NCI-H1092 treated with DMSO at 0.1 percent for 48 hours (cell line): ENCODE measurements at regions not wholly inside any gene's neighbourhood (a gene's known extent, or its start where the extent isn't known, plus 50 kb on each side); places are given as distances from the start of the nearest gene placed in this dataset.
"Not testable (repeated sequence)": the region's sequence is repeated elsewhere in the genome, so short reads cannot be mapped to it uniquely, and the experiment has no call there.

Experiments used
- DNase-seq: peaks from one replicate; lab custom pipeline; 2025; lab: John Stamatoyannopoulos, UW

DNA sequence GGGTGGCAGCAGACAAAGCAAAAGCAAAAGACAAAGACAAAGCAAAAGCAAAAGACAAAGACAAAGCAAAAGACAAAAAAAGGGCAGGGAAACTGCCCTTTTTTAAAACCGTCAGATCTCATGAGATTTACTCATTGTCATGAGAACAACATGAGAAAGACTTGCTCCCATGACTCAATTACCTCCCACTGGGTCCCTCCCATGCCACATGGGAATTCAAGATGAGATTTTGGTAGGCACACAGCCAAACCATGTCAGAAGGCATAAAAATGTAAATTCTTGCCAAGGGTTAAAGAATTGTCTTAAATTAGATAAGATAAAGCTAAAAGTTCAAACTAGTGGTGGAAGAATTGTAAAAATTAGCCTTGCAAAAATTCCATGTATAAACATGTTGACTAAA lies 419.7 kb downstream of the TRAM1L1 start:
- DNase-seq: no peak

DNA sequence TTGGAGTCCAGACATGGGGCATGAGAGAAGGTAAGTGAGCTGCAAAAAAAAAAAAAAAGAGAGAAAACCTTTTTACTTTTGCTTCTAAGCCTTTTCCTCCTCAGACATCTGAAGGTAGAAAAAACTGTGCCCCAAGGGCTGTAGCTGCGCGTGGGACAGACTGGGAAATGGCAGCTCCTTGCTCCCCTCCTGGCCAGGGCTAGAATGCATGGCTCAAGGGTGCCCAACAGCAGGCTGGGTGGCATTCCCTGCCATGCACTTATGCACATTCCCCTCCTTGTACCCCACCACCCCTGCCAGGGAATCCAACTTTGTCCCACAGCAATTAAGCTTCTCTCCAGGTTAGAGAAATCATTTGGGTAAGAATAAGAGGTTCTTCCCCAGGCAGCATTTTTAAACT lies 421.2 kb downstream of the TRAM1L1 start:
- DNase-seq: no peak

DNA sequence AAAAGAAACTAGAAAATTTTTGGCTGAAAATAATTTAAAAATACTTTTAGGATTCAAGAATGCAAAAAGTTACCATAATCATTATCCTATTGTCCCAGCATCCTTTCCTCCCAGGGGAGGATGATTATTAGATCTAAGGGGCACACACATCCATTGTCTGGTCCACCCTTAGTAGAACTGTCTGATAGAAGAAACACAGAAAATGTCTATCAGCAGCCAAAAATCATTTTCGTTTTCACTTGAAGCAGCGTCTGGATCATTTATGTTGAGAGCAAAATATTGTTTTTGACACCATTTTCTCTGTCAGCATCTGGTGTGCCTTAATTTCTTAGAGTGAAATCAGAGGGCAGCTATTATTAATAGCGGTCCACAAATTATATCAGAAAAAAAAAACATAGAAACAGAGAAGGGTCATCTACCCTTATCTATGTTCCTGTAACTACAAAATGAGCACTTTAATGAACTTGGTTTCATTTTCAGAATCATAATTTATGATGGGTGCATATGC lies 446.3 kb downstream of the TRAM1L1 start:
- no peak for DNase-seq

DNA sequence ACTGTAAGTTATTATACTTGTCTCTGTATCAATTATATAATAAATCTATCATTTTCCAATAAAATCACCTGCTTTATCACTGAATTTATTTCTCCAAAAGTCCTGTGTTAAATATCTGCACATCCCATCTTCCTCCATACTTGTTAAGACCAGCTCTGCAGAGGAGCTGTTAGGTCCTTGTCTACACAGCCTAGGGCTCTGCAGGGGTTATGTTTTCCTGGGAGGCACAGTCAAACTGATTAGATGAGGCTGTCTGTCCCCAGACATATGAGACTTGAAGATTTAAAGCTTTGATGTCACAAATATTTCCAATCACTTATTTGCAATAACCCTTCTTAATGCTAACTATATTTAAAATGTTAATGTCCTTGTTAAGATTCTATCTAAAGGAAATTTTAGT lies 446.8 kb downstream of the TRAM1L1 start:
- DNase-seq: no peak

- no peak for DNase-seq
Measured at GRCh38 chr4:116636917-116637316, 448.5 kb downstream of the TRAM1L1 start.

GRCh38 chr4:116632269-116632668 lies 453.1 kb downstream of the TRAM1L1 start:
- DNase-seq: no peak

- no peak for DNase-seq
Measured at GRCh38 chr4:116628598-116628997, 456.8 kb downstream of the TRAM1L1 start.

DNA sequence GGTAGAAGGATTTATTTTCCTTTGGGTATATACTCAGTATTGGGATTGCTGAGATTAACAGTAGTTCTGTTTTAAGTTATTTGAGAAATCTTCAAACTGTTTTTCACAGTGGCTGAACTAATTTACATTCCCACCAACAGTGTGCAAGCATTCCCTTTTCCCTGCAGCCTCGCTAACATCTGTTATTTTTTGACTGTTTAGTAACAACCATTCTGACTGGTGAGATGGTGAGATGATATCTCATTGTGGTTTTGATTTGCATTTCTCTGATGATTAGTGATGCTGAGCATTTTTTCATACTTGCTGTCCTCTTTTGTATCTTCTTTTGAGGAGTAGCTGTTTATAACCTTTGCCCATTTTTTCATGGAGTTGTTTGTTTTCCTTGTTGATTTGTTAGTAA lies 457.8 kb downstream of the TRAM1L1 start:
- no peak for DNase-seq

DNA sequence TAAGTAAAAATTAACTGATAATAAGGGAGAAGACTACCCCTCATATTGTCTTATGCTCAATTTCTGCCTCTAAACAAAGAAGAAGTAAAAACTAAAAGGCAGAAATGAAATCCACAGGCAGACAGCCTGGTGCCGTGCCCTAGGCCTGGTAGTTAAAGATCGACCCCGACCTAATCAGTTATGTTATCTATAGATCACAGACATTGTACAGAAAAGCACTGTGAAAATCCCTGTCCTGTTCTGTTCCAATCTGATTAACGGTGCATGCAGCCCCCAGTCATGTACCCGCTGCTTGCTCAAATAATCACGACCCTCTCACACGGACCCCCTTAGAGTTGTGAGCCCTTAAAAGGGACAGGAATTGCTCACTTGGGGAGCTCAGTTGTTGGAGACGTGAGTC lies 465.9 kb downstream of the TRAM1L1 start:
- not testable (repeated sequence) for DNase-seq

DNA sequence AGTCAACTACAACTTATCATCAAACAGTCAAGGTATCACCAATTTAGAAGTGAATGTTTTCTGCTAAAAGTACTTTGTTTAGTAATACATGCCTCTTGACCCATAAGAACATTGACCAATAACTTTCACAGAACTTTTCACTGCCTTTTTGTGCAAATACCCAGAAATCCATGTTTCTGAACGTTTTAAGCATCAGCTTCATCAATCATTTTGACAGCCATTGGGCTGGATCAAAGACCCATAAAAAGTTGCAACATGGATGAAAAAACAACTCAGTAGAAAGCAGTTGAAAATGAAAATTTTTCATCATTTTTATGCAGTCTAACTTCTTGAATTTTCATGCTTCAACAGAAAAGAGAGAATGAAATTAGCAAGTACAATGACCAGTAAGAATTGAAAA lies 466.7 kb downstream of the TRAM1L1 start:
- DNase-seq: no peak

DNA sequence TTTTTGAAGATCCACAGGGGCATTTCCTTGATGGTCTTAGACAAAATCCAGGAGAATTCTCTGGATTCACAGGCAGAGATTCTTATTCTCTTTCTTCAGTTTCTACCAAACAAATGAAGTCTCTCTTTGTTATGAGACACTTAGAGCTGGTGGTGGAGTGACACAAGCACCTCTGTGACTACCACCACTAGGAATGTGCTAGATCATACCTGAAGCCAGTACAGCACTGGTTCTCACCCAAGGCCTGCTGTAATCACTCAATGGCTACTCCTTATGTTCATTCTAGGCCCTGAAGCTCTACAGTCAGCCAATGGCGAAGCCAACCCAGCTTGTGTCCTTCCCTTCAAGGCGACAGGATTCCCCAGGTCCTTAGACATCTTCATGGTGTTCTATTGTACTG lies 482.3 kb downstream of the TRAM1L1 start:
- no peak for DNase-seq

GRCh38 chr4:116599859-116600258 lies 485.5 kb downstream of the TRAM1L1 start:
- no peak for DNase-seq

- no peak for DNase-seq
Measured at GRCh38 chr4:116598980-116599789, 486.2 kb downstream of the TRAM1L1 start.

DNA sequence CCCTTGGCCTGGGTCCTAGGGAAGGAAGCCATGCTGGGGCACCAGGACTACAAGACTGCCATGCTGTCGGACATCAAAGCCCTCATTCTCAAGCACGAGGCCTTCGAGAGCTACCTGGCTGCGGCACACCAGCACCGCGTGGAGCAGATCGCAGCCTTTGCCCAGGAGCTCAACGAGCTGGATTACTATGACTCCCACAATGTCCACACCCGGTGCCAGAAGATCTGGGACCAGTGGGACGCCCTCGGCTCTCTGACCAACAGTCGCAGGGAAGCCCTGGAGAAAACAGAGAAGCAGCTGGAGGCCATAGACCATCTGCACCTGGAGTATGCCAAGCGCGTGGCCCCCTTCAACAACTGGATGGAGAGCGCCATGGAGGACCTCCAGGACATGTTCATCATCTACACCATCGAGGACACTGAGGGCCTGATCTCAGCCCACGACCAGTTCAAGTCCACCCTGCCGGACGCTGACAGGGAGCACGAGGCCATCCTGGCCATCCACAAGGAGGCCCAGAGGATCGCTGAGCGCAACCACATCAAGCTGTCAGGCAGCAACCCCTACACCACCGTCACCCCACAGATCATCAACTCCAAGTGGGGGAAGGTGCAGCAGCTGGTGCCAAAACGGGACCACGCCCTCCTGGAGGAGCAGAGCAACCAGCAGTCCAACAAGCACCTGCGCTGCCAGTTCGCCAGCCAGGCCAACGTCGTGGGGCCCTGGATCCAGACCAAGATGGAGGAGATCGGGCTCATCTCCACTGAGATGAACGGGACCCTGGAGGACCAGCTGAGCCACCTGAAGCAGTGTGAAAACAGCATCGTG lies 487.0 kb downstream of the TRAM1L1 start:
- DNase-seq: no peak

GRCh38 chr4:116590648-116591047 lies 494.7 kb downstream of the TRAM1L1 start:
- DNase-seq: no peak

DNA sequence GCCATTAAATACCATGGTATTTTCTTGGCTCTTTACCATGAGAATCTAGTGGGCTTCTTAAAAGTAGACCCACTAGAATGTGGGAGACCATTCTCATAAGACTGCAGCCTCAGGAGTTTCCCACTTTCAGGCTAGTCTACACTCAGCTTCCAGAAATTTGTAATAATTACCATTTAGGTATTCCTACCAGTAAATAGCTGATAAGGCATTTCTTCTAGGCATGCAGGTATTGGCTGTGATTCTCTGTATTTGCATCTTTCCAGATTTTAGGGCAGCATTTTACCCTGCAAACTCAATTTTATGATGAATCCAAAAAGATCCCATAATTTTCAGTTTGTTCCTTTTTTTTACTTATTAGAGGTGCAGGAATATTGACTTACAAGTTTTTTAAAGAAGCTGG lies 496.6 kb downstream of the TRAM1L1 start:
- DNase-seq: no peak

DNA sequence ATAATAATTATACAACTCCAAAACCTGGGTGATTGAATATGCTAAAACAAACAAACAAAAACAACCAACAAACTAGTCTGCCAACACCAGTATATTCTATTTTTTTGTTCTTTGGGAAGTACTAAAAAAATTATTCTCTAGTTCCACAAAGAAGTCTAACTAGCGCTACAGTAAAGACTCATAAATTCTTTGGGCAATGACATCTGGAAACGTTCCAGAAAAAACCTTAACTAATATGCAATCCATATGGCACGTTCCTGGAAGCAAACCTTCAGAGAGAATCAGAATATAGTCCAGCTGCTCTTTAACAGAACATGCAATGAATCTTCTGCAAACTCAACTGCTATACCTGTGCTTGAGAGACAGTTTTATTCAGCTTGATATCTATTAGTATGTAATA lies 500.1 kb downstream of the TRAM1L1 start:
- DNase-seq: no peak

GRCh38 chr4:116577321-116577720 lies 508.1 kb downstream of the TRAM1L1 start:
- no peak for DNase-seq

- DNase-seq: no peak
Measured at GRCh38 chr4:116573540-116573939, 511.8 kb downstream of the TRAM1L1 start.

GRCh38 chr4:116561768-116562167 lies 523.6 kb downstream of the TRAM1L1 start:
- DNase-seq: no peak

GRCh38 chr4:116551806-116552205 lies 533.6 kb downstream of the TRAM1L1 start:
- no peak for DNase-seq

DNA sequence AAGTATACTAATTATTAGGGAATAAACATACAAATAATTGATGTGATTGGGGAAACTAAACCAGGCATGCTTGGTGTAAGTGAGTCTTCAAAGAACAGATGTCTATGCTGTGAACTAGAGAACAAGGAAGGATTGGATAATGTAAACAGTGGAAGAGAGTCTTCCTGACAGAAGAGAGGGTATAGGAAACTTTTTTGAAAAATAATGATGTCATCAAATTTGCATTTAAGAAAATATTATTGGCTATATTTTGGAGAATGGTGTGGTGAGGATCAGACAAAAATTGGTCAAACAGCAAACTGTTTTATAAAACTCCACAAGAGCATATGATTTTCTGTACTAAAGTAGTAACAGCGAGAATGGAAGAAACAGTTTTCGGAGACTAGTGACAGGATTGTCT lies 537.7 kb downstream of the TRAM1L1 start:
- no peak for DNase-seq

DNA sequence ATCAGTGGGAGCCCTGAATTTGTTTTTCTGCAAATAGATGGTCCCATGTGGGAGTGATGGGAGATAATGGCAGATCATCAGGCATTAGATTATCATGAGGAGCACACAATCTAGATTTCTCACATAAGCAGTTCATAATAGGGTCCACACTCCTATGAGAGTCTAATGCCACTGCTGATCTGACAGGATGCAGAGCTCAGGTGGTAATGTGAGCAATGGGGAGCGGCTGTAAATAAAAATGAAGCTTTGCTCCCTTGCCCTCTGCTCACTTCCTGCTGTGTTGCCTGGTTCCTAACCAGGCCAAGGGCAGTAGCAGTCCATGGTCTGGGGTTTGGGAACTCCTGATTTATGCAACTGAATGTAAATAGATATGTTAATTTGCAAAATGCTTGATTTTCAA lies 538.6 kb downstream of the TRAM1L1 start:
- DNase-seq: no peak
